ENCODE measurements at regions not wholly inside any gene's neighbourhood (a gene's known extent, or its start where the extent isn't known, plus 50 kb on each side); places are given as distances from the start of the nearest gene placed in this dataset.

GRCh38 chr16:63623551-63624039, 1498.3 kb downstream of the CDH11 start:
- no peak for DNase-seq (ENCODE audit: low read depth in 2 of 2)

- no peak for DNase-seq (ENCODE audit: low read depth in 2 of 2)
These were observed 1502.9 kb downstream of the CDH11 start for GRCh38 chr16:63618896-63619485.

- no peak for DNase-seq (ENCODE audit: low read depth in 2 of 2)
These were observed 1503.7 kb downstream of the CDH11 start for GRCh38 chr16:63617990-63618763.

GRCh38 chr16:63617047-63617989, 1504.5 kb downstream of the CDH11 start:
- no peak for DNase-seq (ENCODE audit: low read depth in 2 of 2)

GRCh38 chr16:63614429-63614828, 1507.4 kb downstream of the CDH11 start:
- DNase-seq (ENCODE audit: low read depth in 2 of 2): no peak

GRCh38 chr16:63613701-63614100, 1508.2 kb downstream of the CDH11 start:
- DNase-seq (ENCODE audit: low read depth in 2 of 2): no peak

GRCh38 chr16:63612462-63613227, 1509.2 kb downstream of the CDH11 start:
- no peak for DNase-seq (ENCODE audit: low read depth in 2 of 2)

GRCh38 chr16:63606778-63607177, 1515.1 kb downstream of the CDH11 start:
- no peak for DNase-seq (ENCODE audit: low read depth in 2 of 2)

GRCh38 chr16:63602206-63602927, 1519.5 kb downstream of the CDH11 start:
- DNase-seq (ENCODE audit: low read depth in 2 of 2): no peak

GRCh38 chr16:63596716-63597115, 1525.1 kb downstream of the CDH11 start:
- DNase-seq (ENCODE audit: low read depth in 2 of 2): no peak

- no peak for DNase-seq (ENCODE audit: low read depth in 2 of 2)
These were observed 1529.0 kb downstream of the CDH11 start for GRCh38 chr16:63592852-63593251.

- DNase-seq (ENCODE audit: low read depth in 2 of 2): no peak
These were observed 1540.3 kb downstream of the CDH11 start for GRCh38 chr16:63581570-63581969.

GRCh38 chr16:63578791-63579190, 1542.6 kb upstream of the CDH8 start:
- DNase-seq (ENCODE audit: low read depth in 2 of 2): no peak

- DNase-seq (ENCODE audit: low read depth in 2 of 2): no peak
These were observed 1541.7 kb upstream of the CDH8 start for GRCh38 chr16:63577891-63578290.

GRCh38 chr16:63575041-63575440, 1538.8 kb upstream of the CDH8 start:
- no peak for DNase-seq (ENCODE audit: low read depth in 2 of 2)

GRCh38 chr16:63568164-63568563, 1531.9 kb upstream of the CDH8 start:
- DNase-seq (ENCODE audit: low read depth in 2 of 2): no peak

GRCh38 chr16:63563819-63564505, 1527.7 kb upstream of the CDH8 start:
- no peak for DNase-seq (ENCODE audit: low read depth in 2 of 2)

- DNase-seq (ENCODE audit: low read depth in 2 of 2): no peak
These were observed 1517.7 kb upstream of the CDH8 start for GRCh38 chr16:63553980-63554379.

GRCh38 chr16:63539276-63539675, 1503.0 kb upstream of the CDH8 start:
- DNase-seq (ENCODE audit: low read depth in 2 of 2): no peak

- DNase-seq (ENCODE audit: low read depth in 2 of 2): no peak
These were observed 1494.7 kb upstream of the CDH8 start for GRCh38 chr16:63530974-63531373.

Data from stimulated activated CD4-positive, alpha-beta T cell treated with anti-CD3 and anti-CD28 coated beads, Interleukin-4, amount 100 ng/mL, for 48 hours (primary cell).